T-helper 2 cell (primary cell): ENCODE measurements at regions not wholly inside any gene's neighbourhood (a gene's known extent, or its start where the extent isn't known, plus 50 kb on each side); places are given as distances from the start of the nearest gene placed in this dataset.
"Not testable (repeated sequence)": the region's sequence is repeated elsewhere in the genome, so short reads cannot be mapped to it uniquely, and the experiment has no call there.

Experiments used
- DNase-seq, 5 experiments: peaks; one replicate each; pipeline versions ENCODE4 v3.0.0 to v3.0.0-alpha.2; 2012 to 2022

- peak in 1 of 5 experiments; percentile 35 for DNase-seq
Observed at GRCh38 chr21:33121715-33122475, 52.0 kb downstream of the OLIG1 start.

- no peak for DNase-seq
Observed at GRCh38 chr21:33122507-33122906, 52.6 kb downstream of the OLIG1 start.

- DNase-seq, result no peak
Observed at GRCh38 chr21:33123374-33124123, 53.6 kb downstream of the OLIG1 start.

GRCh38 chr21:33124889-33125288 is 54.9 kb downstream of the OLIG1 start:
- no peak for DNase-seq

- no peak for DNase-seq
Observed at GRCh38 chr21:33125680-33126375, 55.9 kb downstream of the OLIG1 start.

- no peak for DNase-seq
Observed at GRCh38 chr21:33126569-33126968, 56.6 kb downstream of the OLIG1 start.

GRCh38 chr21:33127154-33127867 is 57.4 kb downstream of the OLIG1 start:
- DNase-seq, result peak; percentile 9 to 52 (median 28)

- no peak for DNase-seq
Observed at GRCh38 chr21:33127868-33128242, 57.9 kb downstream of the OLIG1 start.

- DNase-seq, result no peak
Observed at GRCh38 chr21:33128538-33128937, 58.6 kb downstream of the OLIG1 start.

GRCh38 chr21:33132054-33132453 is 62.1 kb downstream of the OLIG1 start:
- peak in 1 of 5 experiments; percentile 16 for DNase-seq

- DNase-seq, result no peak
Observed at GRCh38 chr21:33133892-33134291, 64.0 kb downstream of the OLIG1 start.

- DNase-seq, result no peak
Observed at GRCh38 chr21:33135925-33136324, 66.0 kb downstream of the OLIG1 start.

GRCh38 chr21:33136847-33137502 is 67.0 kb downstream of the OLIG1 start:
- DNase-seq, result no peak

GRCh38 chr21:33139084-33139483 is 69.1 kb downstream of the OLIG1 start:
- DNase-seq, result no peak

GRCh38 chr21:33140288-33140687 is 70.3 kb downstream of the OLIG1 start:
- DNase-seq, result no peak

GRCh38 chr21:33146467-33146866 is 76.5 kb downstream of the OLIG1 start:
- DNase-seq, result no peak

- no peak for DNase-seq
Observed at GRCh38 chr21:33149181-33149580, 79.2 kb downstream of the OLIG1 start.

GRCh38 chr21:33150968-33151367 is 78.8 kb upstream of the IFNAR2 start:
- not testable (repeated sequence) for DNase-seq

- DNase-seq, result no peak
Observed at GRCh38 chr21:33151941-33152731, 77.6 kb upstream of the IFNAR2 start.

GRCh38 chr21:33152732-33153130 is 77.0 kb upstream of the IFNAR2 start:
- no peak for DNase-seq

GRCh38 chr21:33155005-33155404 is 74.7 kb upstream of the IFNAR2 start:
- no peak for DNase-seq

- DNase-seq, result no peak
Observed at GRCh38 chr21:33155422-33155821, 74.3 kb upstream of the IFNAR2 start.
